ENCODE measurements at regions not wholly inside any gene's neighbourhood (a gene's known extent, or its start where the extent isn't known, plus 50 kb on each side); places are given as distances from the start of the nearest gene placed in this dataset.

DNA sequence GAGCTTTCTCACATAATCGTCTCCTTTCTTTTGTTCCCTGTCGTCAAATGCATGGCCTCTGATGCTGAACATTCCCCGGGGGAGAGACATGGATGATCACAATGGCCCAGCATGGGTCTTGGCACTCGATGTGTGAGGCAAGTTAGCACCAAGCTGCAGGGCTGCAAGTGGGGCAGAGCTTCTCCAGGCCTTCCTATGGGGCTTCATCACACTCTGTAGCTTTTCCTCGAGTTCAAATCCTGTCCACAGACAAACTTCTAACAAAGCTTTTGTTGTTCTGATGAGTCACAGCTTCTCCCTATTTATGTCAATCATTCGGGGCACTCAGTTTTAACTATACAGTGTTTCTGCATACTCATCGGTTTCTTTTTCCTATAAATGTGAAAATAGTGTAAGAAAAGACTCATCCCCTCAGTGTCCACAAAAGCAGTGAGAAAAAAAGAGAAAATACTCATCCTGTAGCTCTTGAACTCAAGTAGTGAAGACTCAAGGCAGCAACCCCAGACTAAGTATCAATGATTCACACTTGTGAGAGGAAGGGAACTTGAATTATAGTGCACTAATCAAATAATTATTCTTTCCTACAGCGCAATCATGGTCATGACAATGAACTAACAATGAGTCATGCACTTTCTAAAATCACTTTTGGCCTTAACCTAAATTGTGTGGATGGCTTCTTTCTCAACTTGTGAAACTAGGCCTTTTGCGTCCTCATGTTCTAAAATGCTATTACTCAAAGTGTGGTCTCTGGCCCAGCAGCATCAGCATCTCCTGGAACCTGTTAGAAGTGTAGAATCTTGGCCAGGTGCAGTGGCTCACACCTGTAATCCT lies 68.4 kb upstream of the NOX3 start:
- Mint-ChIP-seq H3K9me3 (no peaks in the 10 kb centered on the region), H3K4me1 (peaks cover 3 to 6% of the 10 kb centered on the region in 2 donors), H3K27ac (no peak overlapping the region), H3K36me3 (peaks cover 0 to 10% (median 0%) of the 10 kb centered on the region in 3 donors), H3K4me3 (no peak overlapping the region), H3K27me3 (ENCODE audit: low read depth in 3 of 3) (peaks cover 2% of the 10 kb centered on the region in 3 donors)
- no peak for DNase-seq

DNA sequence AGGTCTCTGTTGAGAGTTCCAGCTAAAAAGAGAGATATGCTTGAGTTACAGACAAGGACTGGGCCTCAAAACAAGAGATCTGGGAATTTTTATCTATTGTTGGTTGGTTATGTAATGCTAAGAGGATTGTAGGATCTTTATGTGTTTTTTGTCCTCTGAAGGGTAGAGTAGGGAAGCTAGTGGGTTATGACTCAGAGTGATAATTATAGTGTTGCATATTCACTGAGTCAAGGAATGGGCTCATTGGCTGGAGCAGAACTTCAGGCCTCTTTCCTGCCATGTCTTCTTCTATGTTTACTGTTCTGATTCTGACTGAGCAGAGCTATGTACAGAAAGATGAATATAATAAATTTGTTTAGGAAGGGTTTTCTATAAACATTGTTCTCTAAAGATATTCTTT lies 66.1 kb upstream of the NOX3 start:
- no peak for DNase-seq
- H3K27ac Mint-ChIP-seq: no peak overlapping the region
- no peaks in the 10 kb centered on the region for H3K4me1 Mint-ChIP-seq
- peaks cover 0 to 12% (median 0%) of the 10 kb centered on the region in 3 donors for H3K36me3 Mint-ChIP-seq
- peaks cover 2% of the 10 kb centered on the region in 3 donors for H3K27me3 Mint-ChIP-seq (ENCODE audit: low read depth in 3 of 3)
- no peaks in the 10 kb centered on the region for H3K9me3 Mint-ChIP-seq
- H3K4me3 Mint-ChIP-seq: no peak overlapping the region

DNA sequence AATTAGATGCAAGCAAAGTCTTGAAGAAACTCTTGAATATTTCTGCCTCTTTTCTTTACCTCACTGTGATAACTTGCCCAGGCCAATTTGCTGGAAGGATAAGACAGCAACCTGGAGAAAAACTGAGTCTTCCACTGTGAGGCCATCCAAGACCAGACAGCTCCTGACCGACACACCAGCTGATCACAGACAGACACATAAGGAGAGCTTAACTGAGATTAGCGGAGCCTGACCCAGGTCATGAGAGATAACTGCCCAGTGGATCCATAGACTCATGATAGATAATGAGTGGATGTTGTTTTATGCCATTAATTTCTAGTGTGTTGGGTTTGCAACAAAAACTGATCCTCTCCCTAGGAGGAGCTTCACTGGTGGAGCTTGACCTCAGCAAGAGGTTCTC lies 64.4 kb upstream of the NOX3 start:
- DNase-seq: no peak
- Mint-ChIP-seq H3K4me1 (no peaks in the 10 kb centered on the region), H3K36me3 (peaks cover 0 to 9% (median 0%) of the 10 kb centered on the region in 3 donors), H3K4me3 (no peak overlapping the region), H3K27ac (no peak overlapping the region), H3K9me3 (peaks cover 0 to 1% (median 0%) of the 10 kb centered on the region in 6 donors), H3K27me3 (ENCODE audit: low read depth in 3 of 3) (peaks cover 0 to 6% (median 2%) of the 10 kb centered on the region in 3 donors)

DNA sequence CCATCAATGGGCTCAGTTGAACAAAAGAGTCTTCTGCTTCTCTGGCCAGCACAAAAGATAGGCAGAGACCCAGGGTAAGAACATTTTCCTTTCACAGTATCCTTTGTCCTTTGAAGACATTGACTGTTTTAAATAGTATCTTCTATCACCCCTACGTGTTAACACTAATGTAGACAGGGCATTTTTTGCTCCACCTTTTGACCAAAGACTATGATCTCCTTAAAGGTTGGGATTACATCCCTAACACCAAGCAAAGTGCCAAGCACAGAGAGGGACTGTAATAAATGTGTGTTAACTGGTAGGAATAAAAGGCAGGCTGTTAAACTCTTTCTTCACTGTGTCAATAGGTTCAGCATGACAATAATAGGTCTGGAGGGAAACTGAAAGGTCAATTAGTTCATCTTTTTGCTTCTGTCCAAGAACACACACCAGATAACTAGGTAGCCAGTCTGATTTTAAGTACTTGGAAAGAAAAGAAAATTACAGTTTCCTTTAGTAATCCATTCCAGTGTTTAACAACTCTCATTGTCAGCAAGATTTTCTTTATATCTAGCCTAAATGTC lies 63.6 kb upstream of the NOX3 start:
- Mint-ChIP-seq H3K27ac (no peak overlapping the region), H3K9me3 (peaks cover 0 to 1% (median 0%) of the 10 kb centered on the region in 6 donors), H3K27me3 (ENCODE audit: low read depth in 3 of 3) (peaks cover 0 to 6% (median 2%) of the 10 kb centered on the region in 3 donors), H3K36me3 (peaks cover 0 to 12% (median 0%) of the 10 kb centered on the region in 3 donors), H3K4me3 (no peak overlapping the region), H3K4me1 (no peaks in the 10 kb centered on the region)
- DNase-seq: no peak

DNA sequence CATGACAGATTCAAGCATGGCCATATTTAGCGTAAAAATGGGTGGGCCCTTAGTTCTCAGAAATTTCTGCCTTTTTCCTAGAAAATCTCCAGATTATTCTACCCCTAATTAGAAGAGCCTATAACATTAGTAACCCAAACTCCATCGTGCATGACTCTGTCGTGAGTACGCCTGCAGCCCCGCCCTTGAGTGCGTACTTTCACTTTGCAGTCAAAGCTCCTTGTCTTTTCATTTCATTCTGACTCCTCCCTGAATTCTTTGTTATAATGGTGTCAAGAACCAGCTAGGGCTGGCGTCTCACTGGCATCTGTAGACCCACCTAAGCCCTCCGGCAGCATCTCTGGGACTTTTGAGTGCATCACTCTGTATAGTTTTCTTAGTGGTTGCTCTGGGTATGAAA lies 61.7 kb upstream of the NOX3 start:
- Mint-ChIP-seq H3K4me3 (no peak overlapping the region), H3K27me3 (ENCODE audit: low read depth in 3 of 3) (peaks cover 0 to 6% (median 1%) of the 10 kb centered on the region in 3 donors), H3K9me3 (peaks cover 0 to 3% (median 0%) of the 10 kb centered on the region in 6 donors), H3K36me3 (peaks cover 0 to 12% (median 0%) of the 10 kb centered on the region in 3 donors), H3K4me1 (no peaks in the 10 kb centered on the region), H3K27ac (no peak overlapping the region)
- DNase-seq: no peak

DNA sequence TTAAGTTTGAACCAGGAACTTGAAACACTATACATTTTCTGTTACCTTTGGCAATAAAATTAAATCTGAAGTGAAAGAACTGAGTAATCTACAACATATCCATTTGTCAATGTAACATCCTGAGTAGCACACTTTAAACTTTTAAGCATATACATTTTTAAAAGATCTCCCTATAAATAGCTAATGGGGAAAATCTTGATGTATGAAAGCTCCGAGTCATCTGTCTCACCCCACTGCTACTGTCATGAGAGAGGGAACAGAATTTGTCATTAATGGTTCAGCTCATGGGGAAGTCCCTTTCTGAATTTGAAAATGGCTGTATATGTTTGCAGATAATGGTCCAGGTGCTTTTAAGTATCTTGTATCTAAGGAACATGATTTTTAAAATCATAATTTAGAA lies 55.2 kb upstream of the NOX3 start:
- Mint-ChIP-seq H3K27me3 (ENCODE audit: low read depth in 3 of 3) (peaks cover 1 to 6% (median 4%) of the 10 kb centered on the region in 3 donors), H3K4me1 (no peaks in the 10 kb centered on the region), H3K36me3 (peaks cover 0 to 7% (median 0%) of the 10 kb centered on the region in 3 donors), H3K27ac (no peak overlapping the region), H3K9me3 (peaks cover 0 to 1% (median 0%) of the 10 kb centered on the region in 6 donors), H3K4me3 (no peak overlapping the region)
- no peak for DNase-seq

DNA sequence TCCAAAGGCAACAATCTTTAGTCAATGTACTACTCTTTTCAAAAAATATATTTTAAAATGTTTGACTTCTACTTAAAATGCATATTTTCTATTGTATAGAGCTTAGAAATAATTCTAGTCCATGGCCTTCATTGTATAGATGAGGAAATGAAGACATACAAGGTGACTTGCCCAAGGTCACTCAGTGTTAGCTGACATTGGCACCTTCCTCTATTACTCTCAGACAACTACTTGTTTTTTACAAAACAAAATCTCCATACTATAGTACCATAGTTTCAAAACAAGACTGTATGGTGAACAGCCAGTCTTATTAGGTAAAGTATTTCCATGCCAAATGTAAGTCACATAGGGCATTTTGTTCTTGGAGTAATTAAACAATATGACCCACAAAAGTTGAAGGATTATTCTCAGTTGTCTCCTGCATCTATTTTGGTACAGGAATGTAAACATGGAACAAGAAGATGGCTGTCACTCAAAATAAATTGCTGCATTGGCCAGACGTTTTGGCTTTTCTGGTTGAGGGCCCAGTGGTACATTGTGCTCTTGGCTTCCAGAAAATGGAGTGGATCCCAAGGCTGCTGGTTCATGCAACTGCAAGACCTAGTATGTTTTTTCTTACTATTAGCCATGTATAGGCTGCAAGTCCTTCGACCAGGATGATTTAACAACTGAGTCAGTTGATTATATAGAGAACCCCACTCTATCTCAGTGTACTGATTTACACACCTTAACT lies 54.3 kb upstream of the NOX3 start:
- DNase-seq: no peak
- Mint-ChIP-seq H3K27me3 (ENCODE audit: low read depth in 3 of 3) (peaks cover 1 to 6% (median 4%) of the 10 kb centered on the region in 3 donors), H3K27ac (no peak overlapping the region), H3K36me3 (peaks cover 0 to 7% (median 0%) of the 10 kb centered on the region in 3 donors), H3K4me3 (no peak overlapping the region), H3K4me1 (no peaks in the 10 kb centered on the region), H3K9me3 (peaks cover 0 to 1% (median 0%) of the 10 kb centered on the region in 6 donors)

DNA sequence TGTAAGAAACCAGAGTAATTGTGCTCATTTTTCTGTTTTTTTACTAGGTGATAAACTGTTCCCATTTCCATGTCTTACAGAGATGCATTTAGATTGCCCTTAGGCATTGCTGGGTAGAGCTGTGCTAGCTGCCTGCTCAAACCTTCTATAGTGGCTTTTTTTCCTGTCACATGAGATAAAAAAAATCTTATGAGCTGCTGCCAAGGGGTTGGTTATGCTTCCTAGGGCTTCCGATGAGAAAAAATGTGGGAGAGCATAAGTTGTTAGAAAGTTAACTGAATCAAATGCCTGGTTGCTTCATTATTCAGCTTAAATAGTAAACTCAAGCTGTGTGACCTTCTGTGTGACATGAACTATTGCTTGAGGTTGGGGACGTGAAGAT lies 50.0 kb upstream of the NOX3 start:
- Mint-ChIP-seq H3K27ac (no peak overlapping the region), H3K36me3 (peaks cover 0 to 4% (median 3%) of the 10 kb centered on the region in 3 donors), H3K4me3 (no peak overlapping the region), H3K27me3 (ENCODE audit: low read depth in 3 of 3) (peaks cover 0 to 3% (median 2%) of the 10 kb centered on the region in 3 donors), H3K9me3 (peaks cover 0 to 10% (median 5%) of the 10 kb centered on the region in 6 donors), H3K4me1 (no peaks in the 10 kb centered on the region)
- no peak for DNase-seq
